Tibial nerve (tissue), 4 donors: ENCODE measurements at regions not wholly inside any gene's neighbourhood (a gene's known extent, or its start where the extent isn't known, plus 50 kb on each side); places are given as distances from the start of the nearest gene placed in this dataset.

Experiments
- DNase-seq, 2 donors: peaks; one replicate each; pipeline ENCODE4 v3.0.0-alpha.2; 2019; ENCODE audit warnings: low spot score in 2 of 2
- H3K27ac ChIP-seq, 4 donors: fragments of 200-600 bp; sonication (generic) in 3 of 4; one replicate each; pipeline ENCODE4 v1.5.1; 2017 to 2019; ENCODE audit warnings: mild to moderate bottlenecking in 1 of 4
- H3K27me3 ChIP-seq, 2 donors: fragments of 200-600 bp; sonication (generic) in 1 of 2; one replicate each; pipeline versions ENCODE4 v1.5.1 to v1.6.0; 2017 to 2019
- H3K36me3 ChIP-seq, 3 donors: fragments of 200-600 bp; sonication (generic); one replicate each; pipeline ENCODE4 v1.5.1; 2018 to 2019
- H3K4me1 ChIP-seq, 4 donors: fragments of 200-600 bp; sonication (generic) in 3 of 4; one replicate each; pipeline ENCODE4 v1.5.1; 2017 to 2019
- H3K4me3 ChIP-seq, 4 donors: fragments of 200-600 bp; sonication (generic) in 3 of 4; one replicate each; pipeline ENCODE4 v1.5.1; 2017 to 2019; ENCODE audit warnings: mild to moderate bottlenecking in 1 of 4, moderate library complexity in 1 of 4
- H3K9me3 ChIP-seq, 4 donors: fragments of 200-600 bp; sonication (generic) in 3 of 4; one replicate each; pipeline ENCODE4 v1.5.1; 2017 to 2019
- EP300 ChIP-seq, 2 donors: sonication (generic); formaldehyde crosslinking; IDR thresholded peaks; one replicate each; pipeline ENCODE4 v1.6.1; 2017; ENCODE audit warnings: antibody characterized with exemption in 2 of 2, mild to moderate bottlenecking in 1 of 2
- POLR2A ChIP-seq, 2 donors: fragments of 450-650 bp; IDR thresholded peaks; one replicate each; pipeline ENCODE4 v1.6.1; 2017; ENCODE audit warnings: antibody characterized with exemption in 2 of 2, mild to moderate bottlenecking in 2 of 2, moderate library complexity in 2 of 2
- WGBS, 2 donors: methylation state at CpG; one replicate each; pipeline ENCODE4 v1.1.5; 2018; 5-methylcytosine and 5-hydroxymethylcytosine counted together
- TF ChIP-seq, protein P1 (sequence below), 5 experiments: fragments of 200-600 bp in 3 of 5; fragments of 450-650 bp in 2 of 5; sonication (generic) in 3 of 5; IDR thresholded peaks; one replicate each; pipeline ENCODE4 v1.5.1; 2016 to 2019; ENCODE audit warnings: antibody characterized with exemption in 5 of 5, mild to moderate bottlenecking in 3 of 5, moderate library complexity in 2 of 5

DNA sequence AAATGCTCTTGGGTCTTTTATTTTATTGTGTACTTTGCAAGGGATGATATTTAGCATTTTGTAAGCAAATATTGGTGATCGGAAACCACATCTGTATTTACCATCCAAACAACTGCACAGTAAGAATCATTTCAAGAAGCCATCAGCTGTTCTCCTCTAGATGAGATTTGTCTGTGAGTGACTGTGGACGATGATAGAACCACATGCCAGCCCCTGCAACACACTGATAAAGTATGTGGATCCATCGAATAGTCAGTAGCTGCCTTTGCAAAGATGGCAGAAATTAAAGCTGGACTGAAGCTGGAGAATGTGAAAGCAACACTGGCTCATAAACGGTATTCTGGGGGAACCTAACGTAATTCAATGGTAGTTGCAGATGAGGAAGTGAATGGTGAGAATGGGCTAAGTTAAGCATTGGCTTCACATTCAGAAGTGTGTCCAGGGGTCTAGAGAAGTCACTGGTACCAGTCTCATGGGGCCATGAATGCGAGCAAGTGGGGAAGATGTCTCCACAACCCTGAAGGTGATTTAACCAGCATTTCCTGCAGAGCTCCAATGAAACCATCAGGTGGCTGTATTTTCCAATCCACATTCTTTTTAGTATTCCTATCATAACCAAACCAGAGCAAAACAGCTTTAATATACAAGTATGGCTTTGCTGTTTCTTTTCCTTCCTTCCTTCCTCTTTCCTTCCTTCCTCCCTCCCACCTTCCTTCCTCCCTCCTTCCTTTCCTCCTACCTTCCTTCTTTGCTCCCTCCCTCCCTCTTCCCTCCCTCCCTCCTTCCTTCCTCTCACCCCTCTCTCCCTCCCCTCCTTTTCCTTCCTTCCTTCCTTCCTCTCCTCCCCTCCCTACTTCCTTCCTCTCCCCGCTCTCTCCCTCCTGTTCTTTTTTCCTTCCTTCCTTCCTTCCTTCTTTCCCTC is 169.4 kb downstream of the ABCA8 start:
- no peaks in the 10 kb centered on the region for H3K9me3 ChIP-seq
- H3K27ac ChIP-seq: peak overlapping the region in 2 of 4 donors; percentile 85 to 87
- no peaks in the 10 kb centered on the region for H3K27me3 ChIP-seq
- WGBS, 2 donors: 77 to 84% methylated on average over 7 of the region's 7 CpGs
- peaks cover 0 to 39% (median 25%) of the 10 kb centered on the region in 4 donors for H3K4me1 ChIP-seq
- H3K36me3 ChIP-seq: no peaks in the 10 kb centered on the region
- TF ChIP-seq POLR2A (IDR thresholded peaks at IDR 0.05) (no peak), EP300 (IDR thresholded peaks at IDR 0.05) (no peak)
- TF ChIP-seq, protein P1, sequence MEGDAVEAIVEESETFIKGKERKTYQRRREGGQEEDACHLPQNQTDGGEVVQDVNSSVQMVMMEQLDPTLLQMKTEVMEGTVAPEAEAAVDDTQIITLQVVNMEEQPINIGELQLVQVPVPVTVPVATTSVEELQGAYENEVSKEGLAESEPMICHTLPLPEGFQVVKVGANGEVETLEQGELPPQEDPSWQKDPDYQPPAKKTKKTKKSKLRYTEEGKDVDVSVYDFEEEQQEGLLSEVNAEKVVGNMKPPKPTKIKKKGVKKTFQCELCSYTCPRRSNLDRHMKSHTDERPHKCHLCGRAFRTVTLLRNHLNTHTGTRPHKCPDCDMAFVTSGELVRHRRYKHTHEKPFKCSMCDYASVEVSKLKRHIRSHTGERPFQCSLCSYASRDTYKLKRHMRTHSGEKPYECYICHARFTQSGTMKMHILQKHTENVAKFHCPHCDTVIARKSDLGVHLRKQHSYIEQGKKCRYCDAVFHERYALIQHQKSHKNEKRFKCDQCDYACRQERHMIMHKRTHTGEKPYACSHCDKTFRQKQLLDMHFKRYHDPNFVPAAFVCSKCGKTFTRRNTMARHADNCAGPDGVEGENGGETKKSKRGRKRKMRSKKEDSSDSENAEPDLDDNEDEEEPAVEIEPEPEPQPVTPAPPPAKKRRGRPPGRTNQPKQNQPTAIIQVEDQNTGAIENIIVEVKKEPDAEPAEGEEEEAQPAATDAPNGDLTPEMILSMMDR (IDR thresholded peaks at IDR 0.05): no peak
- DNase-seq: no peak
- H3K4me3 ChIP-seq: no peak overlapping the region

DNA sequence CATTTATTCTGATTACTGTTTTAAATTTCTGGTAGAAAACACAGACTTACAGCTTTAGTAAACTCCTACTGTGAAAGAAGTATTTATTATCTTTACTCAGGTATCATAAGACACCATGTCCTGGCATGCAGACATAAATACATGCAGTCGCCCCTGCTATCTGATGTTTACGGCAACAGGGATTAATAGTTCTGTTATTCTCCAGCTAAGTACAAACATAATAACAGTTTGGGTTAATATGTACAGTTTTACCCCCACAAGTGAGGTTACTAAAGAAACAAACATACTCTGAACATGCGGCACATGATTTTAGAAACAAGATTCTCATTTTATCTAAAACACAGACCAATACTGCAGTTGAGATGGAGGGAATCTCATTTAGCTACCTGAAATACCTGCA is 170.8 kb downstream of the ABCA8 start:
- TF ChIP-seq, protein P1 (IDR thresholded peaks at IDR 0.05): no peak
- no peak for TF ChIP-seq POLR2A (IDR thresholded peaks at IDR 0.05)
- no peak for TF ChIP-seq EP300 (IDR thresholded peaks at IDR 0.05)
- Histone ChIP-seq H3K27me3 (no peaks in the 10 kb centered on the region), H3K4me1 (peaks cover 0 to 35% (median 18%) of the 10 kb centered on the region in 4 donors), H3K4me3 (no peak overlapping the region), H3K36me3 (no peaks in the 10 kb centered on the region), H3K27ac (peak overlapping the region; percentile 15 to 87 (median 51)), H3K9me3 (no peaks in the 10 kb centered on the region)
- no peak for DNase-seq
- WGBS, 2 donors: 54% methylated on average over 3 of the region's 3 CpGs

DNA sequence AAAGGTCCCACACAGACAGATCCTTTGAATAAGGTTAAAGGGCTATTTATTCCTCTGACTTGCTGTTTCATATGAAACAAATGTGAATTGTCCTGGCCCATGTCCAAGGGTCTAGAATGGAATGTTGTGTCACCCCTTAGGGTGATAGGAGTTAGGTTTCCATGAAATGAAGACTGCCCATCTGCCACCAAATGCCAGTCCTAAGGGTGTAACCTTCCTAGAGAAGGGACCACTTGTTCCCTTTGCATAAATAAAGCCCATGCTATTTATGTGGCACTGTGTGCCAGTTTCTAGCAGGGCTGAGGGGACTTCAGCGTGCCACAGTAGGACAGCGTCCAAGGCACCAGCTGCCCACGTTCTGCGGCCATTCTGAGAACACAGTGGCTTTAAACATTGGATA is 171.3 kb downstream of the ABCA8 start:
- no peak for DNase-seq
- Histone ChIP-seq H3K4me1 (peaks cover 0 to 40% (median 18%) of the 10 kb centered on the region in 4 donors), H3K27ac (peak overlapping the region; percentile 15 to 87 (median 51)), H3K9me3 (no peaks in the 10 kb centered on the region), H3K36me3 (no peaks in the 10 kb centered on the region), H3K27me3 (no peaks in the 10 kb centered on the region), H3K4me3 (no peak overlapping the region)
- TF ChIP-seq EP300 (IDR thresholded peaks at IDR 0.05): peak in 1 of 2 donors; percentile 53
- TF ChIP-seq, protein P1 (IDR thresholded peaks at IDR 0.05): no peak
- 53 to 70% methylated on average over 4 of the region's 4 CpGs for WGBS, 2 donors

DNA sequence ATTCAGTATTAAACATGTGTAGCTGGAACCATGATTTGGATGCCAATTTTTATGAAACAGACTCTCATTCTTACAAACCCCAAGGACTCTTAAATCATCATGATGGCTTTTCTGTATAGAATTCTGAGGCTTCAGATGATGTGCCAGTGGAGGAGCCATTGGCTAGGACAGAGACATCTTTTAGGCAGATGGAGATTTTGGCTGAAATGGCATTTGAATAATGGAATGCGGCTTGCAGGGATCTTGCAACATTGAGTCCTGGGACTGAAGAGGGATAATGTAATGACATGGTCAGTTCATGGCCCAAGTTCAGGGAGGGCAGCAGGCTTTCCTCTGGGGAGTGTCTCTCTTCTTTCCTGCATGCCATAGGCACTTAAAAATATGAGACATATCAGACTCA is 172.4 kb downstream of the ABCA8 start:
- Histone ChIP-seq H3K27me3 (no peaks in the 10 kb centered on the region), H3K27ac (peak overlapping the region in 2 of 4 donors; percentile 85 to 87), H3K36me3 (no peaks in the 10 kb centered on the region), H3K4me3 (no peak overlapping the region), H3K9me3 (no peaks in the 10 kb centered on the region), H3K4me1 (peaks cover 0 to 51% (median 26%) of the 10 kb centered on the region in 4 donors)
- DNase-seq: peak in 1 of 2 donors; percentile 39
- whole genome bisulfite sequencing, 2 donors: 31 to 33% methylated on average over 1 of the region's 1 CpG
- TF ChIP-seq POLR2A (IDR thresholded peaks at IDR 0.05) (no peak), EP300 (IDR thresholded peaks at IDR 0.05) (peak in 1 of 2 donors; percentile 82)

DNA sequence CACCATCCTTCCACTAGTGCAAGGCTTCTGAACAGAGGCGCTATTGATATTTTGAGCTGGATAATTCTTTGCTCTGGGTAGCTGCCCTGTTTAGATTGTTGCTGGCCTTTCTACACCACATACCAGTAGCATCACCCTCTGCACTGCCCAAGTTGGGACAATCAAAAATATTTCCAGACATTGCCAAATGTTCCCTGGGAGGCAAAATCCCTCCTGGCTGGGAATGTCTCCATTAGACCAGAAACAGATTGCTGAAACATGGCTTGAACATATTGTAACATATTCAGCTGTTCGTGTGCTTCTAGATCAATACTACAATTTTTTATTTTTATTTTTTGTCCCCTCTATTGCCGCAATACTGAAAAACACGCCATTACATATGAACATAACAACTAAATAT is 174.6 kb downstream of the ABCA8 start:
- no peak for DNase-seq
- Histone ChIP-seq H3K27me3 (no peaks in the 10 kb centered on the region), H3K4me3 (no peak overlapping the region), H3K27ac (peak overlapping the region in 3 of 4 donors; percentile 65 to 87 (median 85)), H3K9me3 (no peaks in the 10 kb centered on the region), H3K4me1 (peaks cover 0 to 66% (median 34%) of the 10 kb centered on the region in 4 donors), H3K36me3 (no peaks in the 10 kb centered on the region)
- no peak for TF ChIP-seq EP300 (IDR thresholded peaks at IDR 0.05)
- no peak for TF ChIP-seq POLR2A (IDR thresholded peaks at IDR 0.05)
- WGBS, 2 donors: 64 to 65% methylated on average over 4 of the region's 4 CpGs

DNA sequence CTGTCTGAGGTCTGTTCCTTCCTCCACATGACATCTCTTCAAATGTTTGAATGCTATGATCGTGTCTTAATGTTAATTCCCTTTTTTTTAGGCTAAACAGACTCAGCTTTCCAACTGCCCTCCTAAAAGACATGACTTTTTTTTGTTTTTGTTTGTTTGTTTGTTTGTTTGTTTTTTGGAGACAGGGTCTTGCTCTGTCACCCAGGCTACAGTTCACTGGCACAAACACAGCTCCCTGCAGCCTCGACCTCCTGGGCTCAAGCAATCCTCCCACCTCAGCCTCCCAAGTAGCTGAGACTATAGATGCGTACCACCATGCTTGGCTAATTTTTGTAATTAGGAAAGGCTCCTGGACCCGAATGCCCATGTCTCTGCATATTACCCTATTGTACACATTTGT is 176.5 kb downstream of the ABCA8 start:
- TF ChIP-seq POLR2A (IDR thresholded peaks at IDR 0.05): no peak
- no peak for TF ChIP-seq EP300 (IDR thresholded peaks at IDR 0.05)
- TF ChIP-seq, protein P1 (IDR thresholded peaks at IDR 0.05): no peak
- Histone ChIP-seq H3K27ac (peak overlapping the region; percentile 45 to 87 (median 75)), H3K36me3 (no peaks in the 10 kb centered on the region), H3K27me3 (no peaks in the 10 kb centered on the region), H3K4me1 (peaks cover 0 to 65% (median 28%) of the 10 kb centered on the region in 4 donors), H3K4me3 (no peak overlapping the region), H3K9me3 (no peaks in the 10 kb centered on the region)
- WGBS, 2 donors: 60 to 80% methylated on average over 4 of the region's 4 CpGs
- no peak for DNase-seq
